HepG2 (cell line): ENCODE measurements at regions not wholly inside any gene's neighbourhood (a gene's known extent, or its start where the extent isn't known, plus 50 kb on each side); places are given as distances from the start of the nearest gene placed in this dataset.

ENCODE experiments used
- ATAC-seq: fragments of 200-7000 bp; cut with Tn5 transposase; 3 replicates; pipeline ENCODE4 v1.9.1; 2020; ENCODE audit warnings: mild to moderate bottlenecking, moderate library complexity
- BruUV-seq: library from RNA; stranded (reverse); fragments of 400-500 nt; replicated peaks from 2 replicates; lab custom pipeline; 2021; lab: Mats Ljungman, UMichigan
- CTCF ChIA-PET: fragments of 300-600 bp; formaldehyde crosslinking; extraction: SDS; loops from one replicate; lab custom pipeline; 2021; ENCODE audit warnings: low total read pairs, inconsistent platforms, low intra/inter-chr PET ratio; lab: Yijun Ruan, JAX
- POLR2A ChIA-PET: fragments of 350-600 bp; sonication (Branson Sonifier 250); formaldehyde crosslinking; loops from one replicate; lab custom pipeline; 2020; ENCODE audit warnings: antibody characterized with exemption, inconsistent platforms; lab: Yijun Ruan, JAX
- DNase-seq: peaks from one replicate; pipeline ENCODE4 v3.0.0-alpha.2; 2015; ENCODE audit warnings: low spot score
- FAIRE-seq: peaks from 3 replicates; lab custom pipeline; 2011; peaks lifted over from hg19 to GRCh38; lab: Jason Lieb, UNC
- H2AFZ ChIP-seq: one replicate; pipeline ENCODE4 v1.6.1; 2011; ENCODE audit warnings: low read length, inconsistent platforms
- H3K27ac ChIP-seq: fragments of 300-600 bp; 3 replicates; pipeline ENCODE4 v1.8.0; 2011; ENCODE audit warnings: mixed run types, mild to moderate bottlenecking, mixed read lengths, low read length, inconsistent platforms; ENCODE audit not compliant: insufficient read depth; ENCODE audit errors: extremely low read length
- H3K27me3 ChIP-seq, 2 experiments: fragments of 200-600 bp in 1 of 2; 2 replicates in 1 of 2; 3 replicates in 1 of 2; pipeline versions ENCODE4 v1.6.0 to v1.8.0; 2011; ENCODE audit warnings: low read length in 2 of 2, mild to moderate bottlenecking in 2 of 2, moderate library complexity in 2 of 2, inconsistent platforms in 1 of 2; ENCODE audit not compliant: insufficient read depth in 2 of 2, control insufficient read depth in 1 of 2
- H3K36me3 ChIP-seq, 2 experiments: fragments of 200-600 bp in 1 of 2; replicated peaks in 1 of 2; 2 replicates in 1 of 2; 3 replicates in 1 of 2; pipeline versions ENCODE4 v1.5.1 to v1.8.0; 2011; ENCODE audit warnings: low read length in 2 of 2, inconsistent platforms in 1 of 2; ENCODE audit not compliant: insufficient read depth in 2 of 2, control insufficient read depth in 1 of 2
- H3K4me1 ChIP-seq: 2 replicates; pipeline ENCODE4 v1.5.1; 2012; ENCODE audit warnings: low read length, inconsistent platforms; ENCODE audit not compliant: insufficient read depth
- H3K4me2 ChIP-seq: 2 replicates; pipeline ENCODE4 v1.6.0; 2011; ENCODE audit warnings: low read depth, low read length, inconsistent platforms
- H3K4me3 ChIP-seq, 3 experiments: fragments of 200-600 bp in 1 of 3; sonication (generic), shearing (Covaris generic) in 1 of 3; replicated peaks in 1 of 3; 2 replicates each; pipeline ENCODE4 v1.5.1; 2011 to 2016; ENCODE audit warnings: low read length in 3 of 3, inconsistent platforms in 2 of 3, low read depth in 2 of 3, mild to moderate bottlenecking in 2 of 3, control low read depth in 1 of 3, mixed read lengths in 1 of 3; ENCODE audit not compliant: insufficient read depth in 1 of 3
- H3K79me2 ChIP-seq: one replicate; pipeline ENCODE4 v1.6.1; 2011; ENCODE audit warnings: low read length, inconsistent platforms; ENCODE audit not compliant: insufficient read depth
- H3K9ac ChIP-seq: 2 replicates; pipeline ENCODE4 v1.6.0; 2011; ENCODE audit warnings: mild to moderate bottlenecking, low read depth, low read length, inconsistent platforms; ENCODE audit not compliant: insufficient read depth
- H3K9me3 ChIP-seq: 2 replicates; pipeline ENCODE4 v1.5.1; 2012; ENCODE audit warnings: mild to moderate bottlenecking, low read length
- H4K20me1 ChIP-seq: 2 replicates; pipeline ENCODE4 v1.6.0; 2011; ENCODE audit warnings: inconsistent platforms, mild to moderate bottlenecking, low read length, moderate library complexity; ENCODE audit not compliant: insufficient read depth
- ATRX ChIP-seq: sonication (generic); formaldehyde crosslinking; IDR thresholded peaks from 2 replicates; pipeline ENCODE4 v1.4.0; 2020; ENCODE audit warnings: missing genetic modification reagents, borderline replicate concordance
- CEBPB ChIP-seq: IDR thresholded peaks from 2 replicates; pipeline ENCODE4 v1.6.1; 2011; ENCODE audit warnings: low read depth, low read length, improper control_type of control experiment, borderline replicate concordance
- FOXK1 ChIP-seq: sonication (generic); formaldehyde crosslinking; IDR thresholded peaks from 2 replicates; pipeline ENCODE4 v1.4.0; 2020; ENCODE audit warnings: low read depth, missing genetic modification reagents, borderline replicate concordance
- GTF3A ChIP-seq: sonication (generic); formaldehyde crosslinking; conservative IDR thresholded peaks from 2 replicates; pipeline ENCODE4 v1.4.0; 2020; ENCODE audit warnings: mild to moderate bottlenecking, missing genetic modification reagents
- NONO ChIP-seq, 2 experiments: fragments of 450-650 bp in 1 of 2; sonication (generic) in 1 of 2; formaldehyde crosslinking in 1 of 2; IDR thresholded peaks in 1 of 2; conservative IDR thresholded peaks in 1 of 2; 2 replicates each; pipeline versions ENCODE4 v1.6.1 to v1.8.0; 2017 to 2022; ENCODE audit warnings: mild to moderate bottlenecking in 1 of 2, missing genetic modification reagents in 1 of 2, moderate library complexity in 1 of 2
- YEATS4 ChIP-seq: sonication (generic); formaldehyde crosslinking; IDR thresholded peaks from 2 replicates; pipeline ENCODE4 v1.4.0; 2020; ENCODE audit warnings: missing genetic modification reagents, borderline replicate concordance
- ZNF124 ChIP-seq: sonication (generic); formaldehyde crosslinking; IDR thresholded peaks from 2 replicates; pipeline ENCODE4 v1.4.0; 2020; ENCODE audit warnings: missing genetic modification reagents
- WGBS: methylation state at CpG from one replicate; pipeline ENCODE4 v1.1.6; 2017; ENCODE audit warnings: low lambda C conversion rate; 5-methylcytosine and 5-hydroxymethylcytosine counted together
- in situ Hi-C: cut with HindIII; loops from 2 replicates; pipeline ENCODE4 v1.10.0; 2017; ENCODE audit warnings: low pct_unique_long_range_greater_than_20kb; ENCODE audit not compliant: extremely low pct_ligation_motif_present
- intact Hi-C: fragments of 100-400 bp; cut with micrococcal nuclease; formaldehyde crosslinking; loops from one replicate; pipeline ENCODE4 v1.10.0; 2022; ENCODE audit not compliant: unreplicated experiment
- TF ChIP-seq, protein P1 (sequence below), 2 experiments: fragments of 450-650 bp in 1 of 2; sonication (generic) in 1 of 2; formaldehyde crosslinking; IDR thresholded peaks; 2 replicates each; pipeline versions ENCODE4 v1.5.0 to v1.8.0; 2020 to 2022; ENCODE audit warnings: mild to moderate bottlenecking in 1 of 2, missing genetic modification reagents in 1 of 2
- TF ChIP-seq, protein P2 (sequence below): IDR thresholded peaks from 2 replicates; pipeline ENCODE4 v1.6.1; 2016; ENCODE audit warnings: missing biosample characterization, missing genetic modification reagents, low read depth
- TF ChIP-seq, protein P3 (sequence below): sonication (generic); formaldehyde crosslinking; conservative IDR thresholded peaks from 2 replicates; pipeline ENCODE4 v1.8.0; 2022; ENCODE audit warnings: missing genetic modification reagents

DNA sequence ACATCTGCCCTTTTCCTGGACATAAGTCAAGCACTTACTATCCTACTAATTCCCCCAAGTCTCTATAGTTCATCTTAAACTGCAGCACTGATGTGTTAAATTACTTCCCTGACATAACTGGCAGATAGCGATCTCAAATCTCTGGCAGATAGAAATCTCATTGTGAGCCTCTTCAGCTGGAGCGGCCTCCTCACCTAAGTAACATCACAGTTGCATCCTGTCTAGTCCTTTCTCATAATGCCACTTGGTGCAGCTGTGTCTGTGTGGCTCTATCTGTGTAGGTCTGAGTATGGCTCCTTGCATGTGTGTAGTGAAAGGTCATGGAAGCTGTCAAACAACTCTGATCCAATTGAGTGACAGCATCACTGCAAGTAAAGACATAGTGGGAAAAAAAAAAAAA lies 53.6 kb upstream of the FST start:
- no peak overlapping the region for H3K27ac ChIP-seq
- CTCF ChIA-PET: interaction anchor here (1.4 kb wide), 1 partner anchor 791 kb away, joined by 9 read pairs; no protein-coding TSS in a partner anchor
- in situ Hi-C loops: loop anchor here (5.0 to 25.0 kb wide), 2 partner anchors 635 to 790 kb away; no protein-coding TSS in a partner anchor

More for the DNA sequence above, 53.6 kb upstream of the FST start:
- no peaks in the 10 kb centered on the region for H4K20me1 ChIP-seq
- H3K79me2 ChIP-seq: no peaks in the 10 kb centered on the region
- no peak overlapping the region for H3K4me3 ChIP-seq
- peak; percentile 55; the same call in 2 of the 3 replicates for ATAC-seq
- no peak overlapping the region for H3K9ac ChIP-seq
- H3K9me3 ChIP-seq: no peaks in the 10 kb centered on the region
- POLR2A ChIA-PET: interaction anchor here (1.1 to 1.8 kb wide), 2 partner anchors 51 to 53 kb away, joined by 3 to 11 read pairs; partner anchors contain the start of gene FST
- intact Hi-C loops: loop anchor here (1.0 to 5.0 kb wide), 7 partner anchors 52 to 802 kb away; partner anchors contain the start of gene NDUFS4
- TF ChIP-seq, protein P1, sequence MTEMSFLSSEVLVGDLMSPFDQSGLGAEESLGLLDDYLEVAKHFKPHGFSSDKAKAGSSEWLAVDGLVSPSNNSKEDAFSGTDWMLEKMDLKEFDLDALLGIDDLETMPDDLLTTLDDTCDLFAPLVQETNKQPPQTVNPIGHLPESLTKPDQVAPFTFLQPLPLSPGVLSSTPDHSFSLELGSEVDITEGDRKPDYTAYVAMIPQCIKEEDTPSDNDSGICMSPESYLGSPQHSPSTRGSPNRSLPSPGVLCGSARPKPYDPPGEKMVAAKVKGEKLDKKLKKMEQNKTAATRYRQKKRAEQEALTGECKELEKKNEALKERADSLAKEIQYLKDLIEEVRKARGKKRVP (CRISPR knock-in tag; IDR thresholded peaks at IDR 0.05): no peak
- no peak for TF ChIP-seq NONO (IDR thresholded peaks at IDR 0.05)
- no peak for TF ChIP-seq NONO (CRISPR knock-in tag; conservative IDR thresholded peaks at IDR 0.05)
- no peak for TF ChIP-seq GTF3A
- no peak for TF ChIP-seq CEBPB
- no peak for TF ChIP-seq ZNF124 (CRISPR knock-in tag)
- TF ChIP-seq YEATS4 (CRISPR knock-in tag): no peak
- TF ChIP-seq ATRX (CRISPR knock-in tag): no peak
- TF ChIP-seq, protein P2, sequence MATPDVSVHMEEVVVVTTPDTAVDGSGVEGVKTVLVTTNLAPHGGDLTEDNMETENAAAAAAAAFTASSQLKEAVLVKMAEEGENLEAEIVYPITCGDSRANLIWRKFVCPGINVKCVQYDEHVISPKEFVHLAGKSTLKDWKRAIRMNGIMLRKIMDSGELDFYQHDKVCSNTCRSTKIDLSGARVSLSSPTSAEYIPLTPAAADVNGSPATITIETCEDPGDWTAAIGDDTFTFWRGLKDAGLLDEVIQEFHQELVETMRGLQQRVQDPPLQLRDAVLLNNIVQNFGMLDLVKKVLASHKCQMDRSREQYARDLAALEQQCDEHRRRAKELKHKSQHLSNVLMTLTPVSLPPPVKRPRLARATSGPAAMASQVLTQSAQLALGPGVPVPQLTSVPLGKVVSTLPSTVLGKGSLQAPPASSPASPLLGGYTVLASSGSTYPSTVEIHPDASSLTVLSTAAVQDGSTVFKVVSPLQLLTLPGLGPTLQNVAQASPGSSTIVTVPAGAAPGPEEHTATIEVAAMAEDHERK (CRISPR knock-in tag): no peak
- no peak for TF ChIP-seq FOXK1 (CRISPR knock-in tag)
- TF ChIP-seq, protein P3, sequence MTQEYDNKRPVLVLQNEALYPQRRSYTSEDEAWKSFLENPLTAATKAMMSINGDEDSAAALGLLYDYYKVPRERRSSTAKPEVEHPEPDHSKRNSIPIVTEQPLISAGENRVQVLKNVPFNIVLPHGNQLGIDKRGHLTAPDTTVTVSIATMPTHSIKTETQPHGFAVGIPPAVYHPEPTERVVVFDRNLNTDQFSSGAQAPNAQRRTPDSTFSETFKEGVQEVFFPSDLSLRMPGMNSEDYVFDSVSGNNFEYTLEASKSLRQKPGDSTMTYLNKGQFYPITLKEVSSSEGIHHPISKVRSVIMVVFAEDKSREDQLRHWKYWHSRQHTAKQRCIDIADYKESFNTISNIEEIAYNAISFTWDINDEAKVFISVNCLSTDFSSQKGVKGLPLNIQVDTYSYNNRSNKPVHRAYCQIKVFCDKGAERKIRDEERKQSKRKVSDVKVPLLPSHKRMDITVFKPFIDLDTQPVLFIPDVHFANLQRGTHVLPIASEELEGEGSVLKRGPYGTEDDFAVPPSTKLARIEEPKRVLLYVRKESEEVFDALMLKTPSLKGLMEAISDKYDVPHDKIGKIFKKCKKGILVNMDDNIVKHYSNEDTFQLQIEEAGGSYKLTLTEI: no peak
- H2AFZ ChIP-seq: no peak overlapping the region
- no peak for FAIRE-seq
- BruUV-seq: no TSS peak
- no peaks in the 10 kb centered on the region for H3K27me3 ChIP-seq
- peaks cover 36% of the 10 kb centered on the region for H3K4me1 ChIP-seq
- 53% methylated on average over 2 of the region's 2 CpGs for WGBS
- no peak for DNase-seq
- H3K4me2 ChIP-seq: no peak overlapping the region
- H3K36me3 ChIP-seq: no peaks in the 10 kb centered on the region
